ENCODE measurements at regions not wholly inside any gene's neighbourhood (a gene's known extent, or its start where the extent isn't known, plus 50 kb on each side); places are given as distances from the start of the nearest gene placed in this dataset.

GRCh38 chr17:5947701-5948180 lies 122.4 kb upstream of the WSCD1 start:
- no peaks in the 10 kb centered on the region for H3K9me1 ChIP-seq (ENCODE audit: control insufficient read depth, extremely low read depth, insufficient read depth, low read length)
- no peak overlapping the region for H3K27ac ChIP-seq (ENCODE audit: control insufficient read depth, insufficient read depth, low read length)
- TF ChIP-seq EZH2 (IDR thresholded peaks at IDR 0.05; ENCODE audit: low read length) (no peak), CTCF (optimal IDR thresholded peaks at IDR 0.05 in 1 of 3, IDR thresholded peaks at IDR 0.05 in 1 of 3, conservative IDR thresholded peaks at IDR 0.05 in 1 of 3; ENCODE audit: extremely low read depth in 1 of 3, insufficient read depth in 2 of 3, low read length in 3 of 3) (no peak)
- H2AFZ ChIP-seq (ENCODE audit: control insufficient read depth, low read length), result no peak overlapping the region
- H3K9me3 ChIP-seq (ENCODE audit: control insufficient read depth, low read depth, low read length), result no peaks in the 10 kb centered on the region
- FAIRE-seq (no peak), DNase-seq (ENCODE audit: low read depth, low spot score) (no peak)
- H3K36me3 ChIP-seq (ENCODE audit: control insufficient read depth in 2 of 2, extremely low read depth in 1 of 2, insufficient read depth in 2 of 2, low read length in 2 of 2), result no peaks in the 10 kb centered on the region
- H3K79me2 ChIP-seq (ENCODE audit: control insufficient read depth, insufficient read depth, low read length), result no peaks in the 10 kb centered on the region
- no peak overlapping the region for H3K9ac ChIP-seq (ENCODE audit: control insufficient read depth, extremely low read depth, insufficient read depth, low read length)
- no peak overlapping the region for H3K4me3 ChIP-seq (ENCODE audit: control insufficient read depth in 2 of 3, extremely low read depth in 1 of 3, insufficient read depth in 2 of 3, low read depth in 1 of 3, low read length in 3 of 3)
- dilution Hi-C loops (cut with MboI; ENCODE audit: extremely low pct_ligation_motif_present, low sequenced_read_pairs), result no loop called here
- H4K20me1 ChIP-seq (ENCODE audit: control insufficient read depth, extremely low read depth, insufficient read depth, low read length), result no peaks in the 10 kb centered on the region
- no peaks in the 10 kb centered on the region for H3K4me1 ChIP-seq (ENCODE audit: control insufficient read depth, extremely low read depth, insufficient read depth, low read length)
- H3K27me3 ChIP-seq (ENCODE audit: control insufficient read depth, extremely low read depth, insufficient read depth, low read length), result peaks cover 10% of the 10 kb centered on the region
- H3K4me2 ChIP-seq (ENCODE audit: control insufficient read depth, extremely low read depth, insufficient read depth, low read depth, low read length), result no peak overlapping the region

- H3K27ac ChIP-seq (ENCODE audit: control insufficient read depth, insufficient read depth, low read length), result no peak overlapping the region
- no peak for FAIRE-seq
- H3K4me2 ChIP-seq (ENCODE audit: control insufficient read depth, extremely low read depth, insufficient read depth, low read depth, low read length), result no peak overlapping the region
- H2AFZ ChIP-seq (ENCODE audit: control insufficient read depth, low read length), result no peak overlapping the region
- H4K20me1 ChIP-seq (ENCODE audit: control insufficient read depth, extremely low read depth, insufficient read depth, low read length), result no peaks in the 10 kb centered on the region
- no peak overlapping the region for H3K9ac ChIP-seq (ENCODE audit: control insufficient read depth, extremely low read depth, insufficient read depth, low read length)
- no peaks in the 10 kb centered on the region for H3K4me1 ChIP-seq (ENCODE audit: control insufficient read depth, extremely low read depth, insufficient read depth, low read length)
- dilution Hi-C loops (cut with MboI; ENCODE audit: extremely low pct_ligation_motif_present, low sequenced_read_pairs), result no loop called here
- peaks cover 5% of the 10 kb centered on the region for H3K27me3 ChIP-seq (ENCODE audit: control insufficient read depth, extremely low read depth, insufficient read depth, low read length)
- no peak overlapping the region for H3K4me3 ChIP-seq (ENCODE audit: control insufficient read depth in 2 of 3, extremely low read depth in 1 of 3, insufficient read depth in 2 of 3, low read depth in 1 of 3, low read length in 3 of 3)
- no peaks in the 10 kb centered on the region for H3K9me1 ChIP-seq (ENCODE audit: control insufficient read depth, extremely low read depth, insufficient read depth, low read length)
- DNase-seq (ENCODE audit: low read depth, low spot score), result no peak
- H3K36me3 ChIP-seq (ENCODE audit: control insufficient read depth in 2 of 2, extremely low read depth in 1 of 2, insufficient read depth in 2 of 2, low read length in 2 of 2), result no peaks in the 10 kb centered on the region
- H3K9me3 ChIP-seq (ENCODE audit: control insufficient read depth, low read depth, low read length), result no peaks in the 10 kb centered on the region
- TF ChIP-seq EZH2 (IDR thresholded peaks at IDR 0.05; ENCODE audit: low read length), result no peak
- TF ChIP-seq CTCF (optimal IDR thresholded peaks at IDR 0.05 in 1 of 3, IDR thresholded peaks at IDR 0.05 in 1 of 3, conservative IDR thresholded peaks at IDR 0.05 in 1 of 3; ENCODE audit: extremely low read depth in 1 of 3, insufficient read depth in 2 of 3, low read length in 3 of 3), result no peak
- no peaks in the 10 kb centered on the region for H3K79me2 ChIP-seq (ENCODE audit: control insufficient read depth, insufficient read depth, low read length)
Measured at GRCh38 chr17:5948811-5949210, 121.4 kb upstream of the WSCD1 start.

All from keratinocyte (primary cell).